ENCODE measurements at regions not wholly inside any gene's neighbourhood (a gene's known extent, or its start where the extent isn't known, plus 50 kb on each side); places are given as distances from the start of the nearest gene placed in this dataset.

DNA sequence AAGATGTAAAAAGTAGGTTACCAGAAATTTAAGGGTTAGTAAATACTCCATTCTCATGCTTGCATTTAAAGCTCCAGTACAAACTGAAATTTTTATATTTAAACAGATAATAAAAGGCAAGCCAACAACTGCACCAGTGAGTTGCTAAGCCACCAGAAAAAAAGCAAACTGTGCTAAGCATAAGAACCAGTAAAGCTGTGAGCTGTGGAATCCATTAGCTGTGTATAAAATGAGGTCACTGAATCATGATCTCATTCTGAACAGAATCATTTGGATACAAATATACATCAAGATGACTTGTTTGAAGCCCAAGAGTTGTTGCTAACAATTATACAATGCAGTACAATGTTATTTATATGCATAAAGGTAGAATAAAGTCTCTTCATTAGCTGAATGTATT, 1312.2 kb downstream of the SI start:
- Histone ChIP-seq H3K4me1 (no peaks in the 10 kb centered on the region), H3K4me3 (replicated peaks in 1 of 3) (no peak overlapping the region), H3K36me3 (no peaks in the 10 kb centered on the region), H3K27me3 (no peaks in the 10 kb centered on the region), H3K27ac (no peak overlapping the region), H3K9me3 (no peaks in the 10 kb centered on the region)
- intact Hi-C loops (cut with DNase I): no loop called here
- no peak for DNase-seq
- TF ChIP-seq POLR2A (IDR thresholded peaks at IDR 0.05) (no peak), CTCF (IDR thresholded peaks at IDR 0.05) (no peak)

GRCh38 chr3:163753033-163753432, 1325.3 kb downstream of the SI start:
- Histone ChIP-seq H3K27ac (no peak overlapping the region), H3K4me1 (no peaks in the 10 kb centered on the region), H3K36me3 (no peaks in the 10 kb centered on the region), H3K9me3 (no peaks in the 10 kb centered on the region), H3K4me3 (replicated peaks in 1 of 3) (no peak overlapping the region), H3K27me3 (no peaks in the 10 kb centered on the region)
- WGBS, 2 donors: 69 to 76% methylated on average over 1 of the region's 1 CpG
- intact Hi-C loops (cut with DNase I): no loop called here
- TF ChIP-seq POLR2A (IDR thresholded peaks at IDR 0.05): no peak
- no peak for TF ChIP-seq CTCF (IDR thresholded peaks at IDR 0.05)
- no peak for DNase-seq

DNA sequence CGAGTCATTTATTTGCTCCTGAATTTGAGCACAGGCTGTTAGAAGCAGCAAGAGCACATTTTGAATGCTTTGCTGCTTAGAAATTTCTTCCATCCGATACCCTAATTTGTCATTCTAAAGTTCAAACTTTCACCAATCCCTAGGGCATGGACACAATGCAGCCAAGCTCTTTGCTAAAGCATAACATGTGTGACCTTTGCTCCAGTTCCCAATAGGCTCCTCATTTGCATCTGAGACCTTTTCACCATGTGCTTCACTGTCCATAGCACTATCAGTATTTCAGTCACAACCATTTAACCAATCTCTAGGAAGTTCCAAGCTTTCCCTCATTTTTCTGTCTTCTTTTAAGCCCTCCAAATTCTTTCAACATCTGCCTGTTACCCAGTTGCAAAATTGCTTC, 1333.1 kb downstream of the SI start:
- no peaks in the 10 kb centered on the region for H3K27me3 ChIP-seq
- no peaks in the 10 kb centered on the region for H3K36me3 ChIP-seq
- no peak overlapping the region for H3K4me3 ChIP-seq (replicated peaks in 1 of 3)
- H3K9me3 ChIP-seq: no peaks in the 10 kb centered on the region
- H3K4me1 ChIP-seq: no peaks in the 10 kb centered on the region
- TF ChIP-seq CTCF (IDR thresholded peaks at IDR 0.05) (no peak), POLR2A (IDR thresholded peaks at IDR 0.05) (no peak)
- 65 to 67% methylated on average over 2 of the region's 2 CpGs for WGBS, 2 donors
- DNase-seq: no peak
- intact Hi-C loops (cut with DNase I): no loop called here
- H3K27ac ChIP-seq: no peak overlapping the region

DNA sequence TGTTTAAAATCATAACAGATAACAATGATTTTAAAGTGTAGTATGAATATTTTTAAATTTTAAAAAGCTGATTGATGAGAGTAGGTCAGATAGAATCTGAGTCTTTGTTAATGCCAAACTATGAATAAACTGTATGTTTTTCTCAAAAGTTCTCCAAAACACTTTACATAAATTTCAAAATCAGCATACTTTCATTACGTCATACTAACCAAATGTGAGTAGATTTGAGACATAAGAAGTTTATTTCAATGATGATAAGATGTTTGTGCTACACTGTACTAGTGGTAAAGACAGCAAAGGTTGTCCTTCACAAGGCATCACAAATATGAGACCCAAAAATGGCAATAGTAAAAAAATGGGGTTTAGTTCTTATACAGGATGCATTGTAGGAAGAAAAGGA, 1342.9 kb downstream of the SI start:
- Histone ChIP-seq H3K4me3 (replicated peaks in 1 of 3) (no peak overlapping the region), H3K4me1 (no peaks in the 10 kb centered on the region), H3K27me3 (no peaks in the 10 kb centered on the region), H3K27ac (no peak overlapping the region), H3K9me3 (no peaks in the 10 kb centered on the region), H3K36me3 (no peaks in the 10 kb centered on the region)
- intact Hi-C loops (cut with DNase I): no loop called here
- no peak for DNase-seq
- WGBS, 2 donors: 76 to 77% methylated on average over 1 of the region's 1 CpG
- no peak for TF ChIP-seq POLR2A (IDR thresholded peaks at IDR 0.05)
- TF ChIP-seq CTCF (IDR thresholded peaks at IDR 0.05): no peak

DNA sequence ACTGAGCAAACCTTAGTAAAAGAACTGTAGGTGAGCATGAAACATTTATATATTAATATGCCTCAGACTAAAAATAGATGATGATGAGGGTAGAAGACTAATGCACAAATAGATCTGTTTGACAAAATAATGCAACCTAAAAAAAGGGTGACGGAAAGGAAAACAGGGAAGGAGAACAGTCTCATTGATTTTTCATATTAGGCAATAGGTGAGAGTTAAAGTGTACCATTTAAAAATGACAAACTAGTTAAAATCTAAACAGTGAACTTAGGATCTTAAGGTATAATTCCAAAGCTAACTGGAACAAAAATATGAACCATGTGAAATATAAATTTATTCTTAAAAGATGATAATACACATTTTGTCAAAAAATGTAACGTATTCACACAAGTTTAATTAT, 1347.6 kb downstream of the SI start:
- Histone ChIP-seq H3K27ac (no peak overlapping the region), H3K9me3 (no peaks in the 10 kb centered on the region), H3K4me1 (no peaks in the 10 kb centered on the region), H3K27me3 (no peaks in the 10 kb centered on the region), H3K36me3 (no peaks in the 10 kb centered on the region), H3K4me3 (replicated peaks in 1 of 3) (no peak overlapping the region)
- no peak for DNase-seq
- 84 to 89% methylated on average over 2 of the region's 2 CpGs for WGBS, 2 donors
- TF ChIP-seq POLR2A (IDR thresholded peaks at IDR 0.05): no peak
- no peak for TF ChIP-seq CTCF (IDR thresholded peaks at IDR 0.05)
- intact Hi-C loops (cut with DNase I): no loop called here
